Peyer's patch (tissue), 4 donors: ENCODE measurements at regions not wholly inside any gene's neighbourhood (a gene's known extent, or its start where the extent isn't known, plus 50 kb on each side); places are given as distances from the start of the nearest gene placed in this dataset.

Experiments
- CTCF ChIP-seq, 6 experiments: fragments of 450-650 bp in 4 of 6; fragments of 200-600 bp in 2 of 6; sonication (generic) in 1 of 6; IDR thresholded peaks; one replicate each; pipeline ENCODE4 v1.5.1; 2017 to 2019; ENCODE audit warnings: antibody characterized with exemption in 6 of 6, mild to moderate bottlenecking in 3 of 6, moderate library complexity in 1 of 6
- POLR2A ChIP-seq, 2 donors: fragments of 450-650 bp; IDR thresholded peaks; one replicate each; pipeline ENCODE4 v1.5.1; 2017; ENCODE audit warnings: antibody characterized with exemption in 2 of 2, mild to moderate bottlenecking in 2 of 2, moderate library complexity in 2 of 2

- no peak for TF ChIP-seq POLR2A (IDR thresholded peaks at IDR 0.05)
- no peak for TF ChIP-seq CTCF (IDR thresholded peaks at IDR 0.05)
Observed at GRCh38 chr6:170222498-170223471, 68.1 kb downstream of the DLL1 start.
